ENCODE measurements at regions not wholly inside any gene's neighbourhood (a gene's known extent, or its start where the extent isn't known, plus 50 kb on each side); places are given as distances from the start of the nearest gene placed in this dataset.

DNA sequence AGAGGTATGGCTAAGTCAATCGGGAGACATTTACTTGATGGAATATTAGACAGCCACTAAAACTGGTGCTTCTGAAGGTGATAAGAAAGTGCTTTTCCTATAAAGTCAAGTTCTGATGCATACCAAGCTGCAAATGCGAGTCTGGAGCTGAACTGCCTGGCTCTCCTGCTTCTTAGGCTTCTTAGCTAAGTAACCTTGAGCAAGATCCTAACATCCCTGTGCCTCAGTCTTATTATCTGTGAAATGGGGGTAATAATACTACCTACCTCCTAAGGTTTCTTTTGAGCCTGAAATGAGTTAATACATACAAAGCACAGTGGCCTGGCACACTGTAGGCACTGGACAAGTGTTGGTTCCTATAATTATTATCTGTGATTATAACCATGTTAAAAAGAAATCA lies 64.5 kb downstream of the ZIC5 start:
- ATAC-seq (ENCODE audit: insufficient read depth, low read depth) = no peak
- Histone ChIP-seq H2AFZ (ENCODE audit: low read depth, low read length) (no peak overlapping the region), H3K79me2 (ENCODE audit: insufficient read depth, low read length) (no peaks in the 10 kb centered on the region), H3K4me2 (ENCODE audit: insufficient read depth, low read length) (no peak overlapping the region), H3K27ac (ENCODE audit: low read length) (no peak overlapping the region), H3K9me3 (ENCODE audit: insufficient read depth, low read length, severe bottlenecking) (no peaks in the 10 kb centered on the region), H4K20me1 (ENCODE audit: insufficient read depth, low read length) (no peaks in the 10 kb centered on the region), H3K4me3 (ENCODE audit: low read depth in 1 of 2, low read length in 2 of 2) (no peak overlapping the region), H3K9ac (ENCODE audit: low read depth, low read length) (no peak overlapping the region), H3K4me1 (ENCODE audit: insufficient read depth, low read length) (no peaks in the 10 kb centered on the region), H3K36me3 (ENCODE audit: insufficient read depth, low read length) (no peaks in the 10 kb centered on the region), H3K27me3 (ENCODE audit: insufficient read depth, low read length, poor library complexity) (no peaks in the 10 kb centered on the region)
- DNase-seq = no peak
- TF ChIP-seq CTCF (IDR thresholded peaks at IDR 0.05; ENCODE audit: borderline replicate concordance, extremely low read depth, low read length, poor library complexity, severe bottlenecking) (no peak), EZH2 (IDR thresholded peaks at IDR 0.05; ENCODE audit: borderline replicate concordance, low read depth, low read length, severe bottlenecking) (no peak)

GRCh38 chr13:99905814-99906213 lies 65.8 kb downstream of the ZIC5 start:
- H3K27me3 ChIP-seq (ENCODE audit: insufficient read depth, low read length, poor library complexity) = no peaks in the 10 kb centered on the region
- ATAC-seq (ENCODE audit: insufficient read depth, low read depth) = no peak
- no peaks in the 10 kb centered on the region for H3K36me3 ChIP-seq (ENCODE audit: insufficient read depth, low read length)
- H3K79me2 ChIP-seq (ENCODE audit: insufficient read depth, low read length) = no peaks in the 10 kb centered on the region
- no peaks in the 10 kb centered on the region for H3K9me3 ChIP-seq (ENCODE audit: insufficient read depth, low read length, severe bottlenecking)
- no peaks in the 10 kb centered on the region for H3K4me1 ChIP-seq (ENCODE audit: insufficient read depth, low read length)
- no peaks in the 10 kb centered on the region for H4K20me1 ChIP-seq (ENCODE audit: insufficient read depth, low read length)
- no peak overlapping the region for H2AFZ ChIP-seq (ENCODE audit: low read depth, low read length)
- TF ChIP-seq CTCF (IDR thresholded peaks at IDR 0.05; ENCODE audit: borderline replicate concordance, extremely low read depth, low read length, poor library complexity, severe bottlenecking) (no peak), EZH2 (IDR thresholded peaks at IDR 0.05; ENCODE audit: borderline replicate concordance, low read depth, low read length, severe bottlenecking) (no peak)
- no peak overlapping the region for H3K4me3 ChIP-seq (ENCODE audit: low read depth in 1 of 2, low read length in 2 of 2)
- no peak overlapping the region for H3K4me2 ChIP-seq (ENCODE audit: insufficient read depth, low read length)
- DNase-seq = no peak
- no peak overlapping the region for H3K9ac ChIP-seq (ENCODE audit: low read depth, low read length)
- H3K27ac ChIP-seq (ENCODE audit: low read length) = no peak overlapping the region

DNA sequence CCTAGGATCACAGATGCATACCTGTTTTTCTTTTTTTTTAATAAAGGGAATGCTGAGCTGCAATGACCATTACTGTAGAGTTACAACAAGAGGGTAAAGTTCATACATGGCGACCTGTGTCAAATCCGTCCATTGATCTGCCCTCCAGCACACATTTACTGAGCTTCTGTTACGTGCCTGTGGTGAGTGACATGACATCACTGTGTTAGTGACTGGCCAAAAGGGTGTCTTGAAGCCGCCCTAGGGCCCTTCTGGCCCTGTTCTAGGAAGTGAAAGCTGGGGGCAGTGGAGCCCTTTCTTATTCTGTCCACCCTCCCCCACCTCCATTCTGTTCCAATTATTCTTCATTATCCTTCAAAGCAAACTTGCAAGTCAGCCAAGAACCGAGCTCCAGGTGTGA lies 66.3 kb downstream of the ZIC5 start:
- H3K79me2 ChIP-seq (ENCODE audit: insufficient read depth, low read length) = no peaks in the 10 kb centered on the region
- H3K27ac ChIP-seq (ENCODE audit: low read length) = no peak overlapping the region
- no peak overlapping the region for H3K4me3 ChIP-seq (ENCODE audit: low read depth in 1 of 2, low read length in 2 of 2)
- no peaks in the 10 kb centered on the region for H4K20me1 ChIP-seq (ENCODE audit: insufficient read depth, low read length)
- ATAC-seq (ENCODE audit: insufficient read depth, low read depth) (no peak), DNase-seq (no peak)
- no peaks in the 10 kb centered on the region for H3K4me1 ChIP-seq (ENCODE audit: insufficient read depth, low read length)
- H3K27me3 ChIP-seq (ENCODE audit: insufficient read depth, low read length, poor library complexity) = no peaks in the 10 kb centered on the region
- TF ChIP-seq CTCF (IDR thresholded peaks at IDR 0.05; ENCODE audit: borderline replicate concordance, extremely low read depth, low read length, poor library complexity, severe bottlenecking) (no peak), EZH2 (IDR thresholded peaks at IDR 0.05; ENCODE audit: borderline replicate concordance, low read depth, low read length, severe bottlenecking) (no peak)
- H3K4me2 ChIP-seq (ENCODE audit: insufficient read depth, low read length) = no peak overlapping the region
- H2AFZ ChIP-seq (ENCODE audit: low read depth, low read length) = no peak overlapping the region
- no peaks in the 10 kb centered on the region for H3K36me3 ChIP-seq (ENCODE audit: insufficient read depth, low read length)
- no peaks in the 10 kb centered on the region for H3K9me3 ChIP-seq (ENCODE audit: insufficient read depth, low read length, severe bottlenecking)
- H3K9ac ChIP-seq (ENCODE audit: low read depth, low read length) = no peak overlapping the region

- H3K4me1 ChIP-seq (ENCODE audit: insufficient read depth, low read length) = no peaks in the 10 kb centered on the region
- no peak overlapping the region for H3K4me3 ChIP-seq (ENCODE audit: low read depth in 1 of 2, low read length in 2 of 2)
- H3K36me3 ChIP-seq (ENCODE audit: insufficient read depth, low read length) = no peaks in the 10 kb centered on the region
- no peaks in the 10 kb centered on the region for H3K79me2 ChIP-seq (ENCODE audit: insufficient read depth, low read length)
- H3K27ac ChIP-seq (ENCODE audit: low read length) = no peak overlapping the region
- H2AFZ ChIP-seq (ENCODE audit: low read depth, low read length) = no peak overlapping the region
- DNase-seq (no peak), ATAC-seq (ENCODE audit: insufficient read depth, low read depth) (no peak)
- no peaks in the 10 kb centered on the region for H4K20me1 ChIP-seq (ENCODE audit: insufficient read depth, low read length)
- H3K27me3 ChIP-seq (ENCODE audit: insufficient read depth, low read length, poor library complexity) = no peaks in the 10 kb centered on the region
- H3K4me2 ChIP-seq (ENCODE audit: insufficient read depth, low read length) = no peak overlapping the region
- TF ChIP-seq EZH2 (IDR thresholded peaks at IDR 0.05; ENCODE audit: borderline replicate concordance, low read depth, low read length, severe bottlenecking) (no peak), CTCF (IDR thresholded peaks at IDR 0.05; ENCODE audit: borderline replicate concordance, extremely low read depth, low read length, poor library complexity, severe bottlenecking) (no peak)
- H3K9me3 ChIP-seq (ENCODE audit: insufficient read depth, low read length, severe bottlenecking) = no peaks in the 10 kb centered on the region
- no peak overlapping the region for H3K9ac ChIP-seq (ENCODE audit: low read depth, low read length)
Measured at GRCh38 chr13:99903140-99903539, 68.4 kb downstream of the ZIC5 start.
